ENCODE measurements at regions not wholly inside any gene's neighbourhood (a gene's known extent, or its start where the extent isn't known, plus 50 kb on each side); places are given as distances from the start of the nearest gene placed in this dataset.

DNA sequence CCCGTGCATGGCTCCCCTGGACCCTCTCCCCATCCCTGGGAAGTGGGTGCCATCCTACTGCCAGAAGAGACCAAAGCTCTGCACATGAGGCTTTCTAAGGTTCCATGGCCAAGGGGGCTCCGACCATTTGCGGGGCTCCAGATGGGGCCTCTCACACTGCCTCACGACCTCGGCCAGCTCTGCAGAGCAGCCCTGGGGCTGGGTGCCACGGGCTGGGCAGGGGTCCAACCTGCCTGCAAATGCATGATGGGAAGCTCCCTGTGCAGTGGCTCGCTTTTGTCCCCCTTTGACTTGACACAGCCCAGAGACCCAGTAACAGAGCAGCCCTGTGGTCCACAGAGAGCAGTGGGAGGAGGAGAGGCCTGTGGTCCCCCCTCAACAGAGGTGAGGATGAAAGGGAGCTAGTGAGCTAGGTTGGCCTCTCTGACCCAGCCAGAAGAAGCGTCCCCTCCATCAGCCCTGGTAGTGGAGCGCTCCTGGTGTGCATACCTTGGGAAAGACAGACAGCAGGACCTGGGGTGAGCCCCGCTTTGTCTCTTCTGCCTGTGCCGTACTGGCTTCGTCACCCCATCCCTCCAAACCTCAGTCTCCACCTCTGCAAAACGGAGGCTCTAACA lies 174.1 kb downstream of the DDX1 start:
- no peak for DNase-seq (ENCODE audit: low read depth)

- no peak for DNase-seq (ENCODE audit: low read depth)
Measured at GRCh38 chr2:15766303-15766861, 174.0 kb upstream of the MYCN start.

- DNase-seq (ENCODE audit: low read depth) = no peak
Measured at GRCh38 chr2:15766911-15767597, 173.3 kb upstream of the MYCN start.

DNA sequence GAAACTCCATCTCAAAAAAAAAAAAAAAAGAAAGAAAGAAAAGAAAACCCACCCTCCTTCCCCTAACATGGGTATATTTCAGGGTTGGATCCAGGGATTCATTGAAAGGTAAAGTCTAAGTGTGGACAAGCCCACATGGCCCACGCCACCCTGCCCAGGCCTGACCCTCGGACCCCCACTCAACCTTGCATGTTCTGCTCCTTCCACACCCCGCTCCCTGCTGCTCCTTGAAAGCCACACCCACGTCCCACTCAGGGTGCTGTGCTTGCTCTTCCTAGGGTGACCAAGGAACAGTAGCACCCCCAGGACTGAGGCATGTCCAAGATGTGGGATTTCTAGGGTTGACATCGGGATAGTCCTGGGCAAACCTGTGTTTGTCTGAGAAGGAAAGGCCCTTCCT lies 172.7 kb upstream of the MYCN start:
- no peak for DNase-seq (ENCODE audit: low read depth)

GRCh38 chr2:15768142-15768541 lies 172.2 kb upstream of the MYCN start:
- DNase-seq (ENCODE audit: low read depth) = no peak

GRCh38 chr2:15768615-15769014 lies 171.7 kb upstream of the MYCN start:
- DNase-seq (ENCODE audit: low read depth) = no peak

DNA sequence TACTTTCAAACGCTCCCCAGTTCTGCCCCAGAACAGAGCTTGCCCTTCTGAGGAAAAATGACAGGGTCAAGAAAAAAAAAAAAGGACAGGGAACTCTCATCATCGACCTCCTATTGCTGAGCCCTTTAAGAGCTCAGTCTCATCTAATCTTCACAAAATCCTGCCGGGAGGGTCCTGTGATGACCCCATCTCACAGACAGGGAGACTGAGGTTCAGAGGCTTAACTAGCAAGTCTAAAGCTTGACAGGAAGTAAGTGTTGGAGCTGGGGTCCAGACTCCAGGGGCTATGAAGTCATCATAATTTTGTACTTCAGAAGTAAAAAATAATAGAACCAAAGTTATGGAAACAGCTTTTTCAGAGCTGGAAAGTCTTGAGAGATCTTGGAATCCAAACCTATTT lies 171.1 kb upstream of the MYCN start:
- no peak for DNase-seq (ENCODE audit: low read depth)

DNA sequence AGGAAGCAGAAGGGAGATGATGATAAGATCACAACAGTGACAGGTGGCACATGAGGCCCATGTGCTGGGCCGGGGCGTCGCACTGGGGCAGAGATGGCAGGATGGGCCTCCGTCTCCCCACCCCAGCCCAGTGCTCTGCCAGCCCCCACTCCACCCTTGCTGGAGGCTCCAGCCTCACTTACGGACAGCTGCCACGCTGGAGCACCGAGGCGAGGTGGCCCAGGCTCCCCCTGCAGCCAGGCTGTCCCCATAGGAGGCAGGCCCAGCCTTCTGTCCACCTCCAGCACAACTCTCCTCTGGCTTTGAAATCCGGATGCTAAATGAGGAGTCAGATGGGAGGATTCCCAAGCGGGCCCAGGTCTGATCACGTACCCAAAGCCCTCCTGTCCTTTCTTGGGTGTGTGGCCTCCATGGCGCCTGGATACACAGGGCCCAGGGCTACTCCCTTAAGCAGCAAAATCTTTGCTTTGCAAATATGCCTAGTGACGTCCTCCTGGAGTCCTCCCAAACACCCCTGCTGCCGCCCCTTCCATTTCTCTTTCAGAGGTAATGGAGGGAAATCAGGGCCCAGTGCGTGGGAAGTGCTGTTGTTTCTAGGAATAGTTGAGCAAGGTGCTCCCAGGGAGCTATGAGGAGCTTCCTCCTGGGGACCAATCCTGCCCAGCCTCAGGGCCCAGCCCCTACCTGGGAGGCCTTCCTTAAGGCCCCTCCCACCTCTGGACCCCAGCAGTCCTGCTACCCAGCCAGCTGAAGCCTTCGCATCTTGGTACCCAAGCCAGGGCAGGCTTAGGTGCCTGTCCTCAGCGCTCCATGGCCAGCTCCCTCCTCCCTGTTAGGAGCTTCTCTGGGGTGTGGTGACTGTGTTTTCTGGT lies 170.4 kb upstream of the MYCN start:
- DNase-seq (ENCODE audit: low read depth) = no peak

DNA sequence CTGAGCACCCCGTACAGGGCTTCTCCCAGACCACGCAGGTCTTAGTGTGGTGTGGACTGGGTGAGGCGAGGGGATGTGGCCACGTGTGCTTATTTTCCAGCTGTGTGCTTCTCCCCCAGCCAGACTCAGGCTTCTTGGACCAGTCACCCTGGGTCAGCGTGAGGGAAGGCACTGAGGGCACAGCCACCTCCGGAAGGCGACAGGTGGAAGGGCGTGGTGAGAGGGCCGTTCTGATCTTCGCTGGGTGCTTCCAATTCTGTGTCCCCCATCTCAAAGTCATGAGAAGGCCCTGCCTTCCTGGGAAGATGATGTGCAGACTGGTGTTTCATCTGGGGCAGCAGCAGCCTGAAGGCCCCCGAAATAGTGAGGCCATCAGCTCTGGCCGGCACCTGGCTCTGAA lies 169.7 kb upstream of the MYCN start:
- DNase-seq (ENCODE audit: low read depth) = no peak

GRCh38 chr2:15771124-15771523 lies 169.2 kb upstream of the MYCN start:
- no peak for DNase-seq (ENCODE audit: low read depth)

DNA sequence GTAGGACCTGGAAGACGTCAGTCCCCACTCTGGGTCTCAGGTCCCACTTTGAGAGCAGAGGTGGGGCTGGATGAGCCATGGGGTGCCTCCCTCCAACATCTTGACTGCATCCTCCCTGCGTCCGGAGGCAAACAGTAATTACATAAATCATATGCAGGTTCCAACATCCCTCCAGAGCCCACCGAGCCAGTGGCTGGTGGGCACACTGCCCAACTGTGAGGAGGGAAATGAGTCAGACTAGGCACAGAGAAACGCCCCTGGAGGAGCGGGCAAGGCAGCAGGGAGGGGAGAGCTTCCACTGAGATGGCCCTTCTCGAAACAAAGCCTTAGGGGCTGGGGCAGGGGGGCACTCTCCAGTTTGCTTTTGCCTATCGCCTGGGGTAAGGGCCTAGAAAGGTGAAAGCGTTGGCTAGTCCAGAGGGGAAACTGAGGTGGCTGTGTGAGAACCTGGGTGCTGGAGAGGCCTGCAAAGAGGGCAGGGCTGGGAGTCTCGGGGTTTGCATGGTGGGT lies 168.2 kb upstream of the MYCN start:
- no peak for DNase-seq (ENCODE audit: low read depth)

- DNase-seq (ENCODE audit: low read depth) = no peak
Measured at GRCh38 chr2:15772681-15773080, 167.7 kb upstream of the MYCN start.

- DNase-seq (ENCODE audit: low read depth) = no peak
Measured at GRCh38 chr2:15773204-15773603, 167.1 kb upstream of the MYCN start.

GRCh38 chr2:15773846-15774245 lies 166.5 kb upstream of the MYCN start:
- no peak for DNase-seq (ENCODE audit: low read depth)

DNA sequence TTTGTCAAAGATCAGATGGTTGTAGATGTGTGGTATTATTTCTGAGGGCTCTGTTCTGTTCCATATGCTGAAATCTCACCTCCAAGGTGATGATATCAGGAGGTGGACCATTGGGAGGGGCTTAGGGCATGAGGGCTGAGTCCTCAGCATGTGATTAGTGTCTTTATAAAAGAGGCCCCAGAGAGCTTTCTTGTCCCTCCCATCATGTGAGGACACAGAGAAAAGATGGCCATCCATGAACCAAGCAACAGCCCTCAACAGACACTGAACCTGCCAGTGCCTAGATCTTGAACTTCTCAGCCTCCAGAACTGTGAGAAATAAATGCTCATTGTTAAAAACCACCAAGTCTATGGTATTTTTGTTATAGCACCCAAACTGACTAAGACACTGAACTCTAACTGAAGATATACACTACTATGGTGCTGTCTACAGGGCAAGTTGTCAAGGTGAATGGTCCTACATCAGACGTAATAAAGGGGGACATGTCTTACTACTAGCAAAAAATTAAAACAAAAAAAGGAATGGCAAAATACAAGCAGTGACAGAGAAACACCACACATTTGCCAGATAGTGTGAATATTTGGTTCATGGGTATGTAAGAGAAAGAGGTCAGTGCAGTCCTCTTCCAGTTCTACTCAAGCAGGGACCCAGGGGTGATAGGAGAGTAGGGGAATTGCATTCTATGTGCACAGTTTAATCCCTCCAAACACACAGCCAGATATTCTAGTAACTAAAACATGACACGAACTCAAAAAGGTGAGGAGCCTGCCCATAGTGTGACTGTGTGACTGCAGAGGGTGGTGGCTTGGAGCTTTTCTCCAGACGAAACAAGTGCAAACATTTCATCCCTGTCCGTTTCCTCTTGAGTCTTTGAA lies 164.4 kb upstream of the MYCN start:
- DNase-seq (ENCODE audit: low read depth) = no peak

DNA sequence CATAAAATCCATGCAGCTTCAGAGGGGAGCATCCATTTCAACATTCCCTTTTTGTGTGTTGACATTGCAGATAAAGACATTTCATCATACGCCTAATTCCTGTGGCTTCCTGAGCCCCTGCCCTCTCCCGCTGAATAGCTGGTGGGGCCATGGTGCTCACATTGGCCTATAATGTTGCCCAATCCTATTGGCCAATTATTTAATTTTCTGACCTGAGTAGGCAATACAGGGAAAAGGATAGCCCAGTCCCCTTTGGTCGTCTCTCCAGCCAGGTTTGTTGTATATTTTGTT lies 163.8 kb upstream of the MYCN start:
- no peak for DNase-seq (ENCODE audit: low read depth)

DNA sequence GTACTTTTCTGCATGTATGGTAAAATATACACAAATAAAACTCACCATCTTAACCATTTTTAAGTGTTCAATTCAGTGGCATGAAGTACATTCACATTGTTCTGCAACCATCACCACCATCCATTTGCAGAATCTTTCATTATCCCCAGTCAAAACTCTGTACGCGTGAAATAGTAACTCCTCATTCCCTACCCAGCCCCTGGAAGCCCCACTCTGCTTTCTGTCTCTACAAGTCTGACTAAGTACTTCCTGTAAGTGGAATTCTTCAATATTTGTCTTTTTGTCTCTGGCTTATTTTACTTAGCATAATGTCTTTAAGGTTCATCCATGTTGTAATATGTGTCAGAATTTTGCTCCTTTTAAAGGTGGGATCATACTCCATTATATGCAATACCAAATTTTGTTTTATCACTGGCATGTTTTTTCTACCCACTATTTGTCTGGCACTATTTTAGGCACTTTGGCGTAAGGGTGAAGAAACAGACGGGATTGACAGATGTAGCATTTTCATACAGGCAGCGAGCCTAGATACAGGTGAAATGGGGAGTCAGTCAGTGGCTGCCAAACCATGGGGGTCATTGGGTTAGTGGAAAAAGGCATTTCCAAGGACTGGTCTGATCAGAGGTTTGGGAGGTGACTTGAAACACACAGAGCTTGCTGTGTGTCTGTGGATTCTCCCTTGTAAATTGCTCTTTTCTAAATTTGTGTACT lies 163.2 kb upstream of the MYCN start:
- no peak for DNase-seq (ENCODE audit: low read depth)

GRCh38 chr2:15777795-15778371 lies 162.5 kb upstream of the MYCN start:
- DNase-seq (ENCODE audit: low read depth) = no peak

- DNase-seq (ENCODE audit: low read depth) = no peak
Measured at GRCh38 chr2:15778529-15779219, 161.7 kb upstream of the MYCN start.

- DNase-seq (ENCODE audit: low read depth) = no peak
Measured at GRCh38 chr2:15779381-15780041, 160.8 kb upstream of the MYCN start.
